ENCODE measurements at regions not wholly inside any gene's neighbourhood (a gene's known extent, or its start where the extent isn't known, plus 50 kb on each side); places are given as distances from the start of the nearest gene placed in this dataset.

- no peak for DNase-seq
These were observed 266.9 kb upstream of the ARID1B start for GRCh38 chr6:156510242-156510641.

- no peak for DNase-seq
These were observed 267.7 kb upstream of the ARID1B start for GRCh38 chr6:156509496-156509895.

GRCh38 chr6:156508923-156509322 is 268.3 kb upstream of the ARID1B start:
- DNase-seq, result no peak

- DNase-seq, result no peak
These were observed 269.1 kb upstream of the ARID1B start for GRCh38 chr6:156508126-156508525.

- DNase-seq, result peak; percentile 1
These were observed 269.5 kb upstream of the ARID1B start for GRCh38 chr6:156507656-156508055.

- DNase-seq, result no peak
These were observed 270.1 kb upstream of the ARID1B start for GRCh38 chr6:156507106-156507505.

GRCh38 chr6:156502969-156503504 is 274.1 kb upstream of the ARID1B start:
- no peak for DNase-seq

- DNase-seq, result no peak
These were observed 279.6 kb upstream of the ARID1B start for GRCh38 chr6:156497618-156498017.

- no peak for DNase-seq
These were observed 289.3 kb upstream of the ARID1B start for GRCh38 chr6:156487877-156488276.

- no peak for DNase-seq
These were observed 292.0 kb upstream of the ARID1B start for GRCh38 chr6:156485150-156485549.

GRCh38 chr6:156474507-156475120 is 302.6 kb upstream of the ARID1B start:
- DNase-seq, result no peak

- DNase-seq, result no peak
These were observed 306.2 kb upstream of the ARID1B start for GRCh38 chr6:156471000-156471399.

- DNase-seq, result no peak
These were observed 312.9 kb upstream of the ARID1B start for GRCh38 chr6:156464100-156464878.

- DNase-seq, result no peak
These were observed 315.5 kb upstream of the ARID1B start for GRCh38 chr6:156461647-156462046.

GRCh38 chr6:156457601-156458000 is 319.6 kb upstream of the ARID1B start:
- DNase-seq, result no peak

GRCh38 chr6:156455847-156456246 is 321.3 kb upstream of the ARID1B start:
- no peak for DNase-seq

- no peak for DNase-seq
These were observed 322.3 kb upstream of the ARID1B start for GRCh38 chr6:156454867-156455266.

- DNase-seq, result no peak
These were observed 325.5 kb upstream of the ARID1B start for GRCh38 chr6:156451726-156452125.

- DNase-seq, result no peak
These were observed 326.1 kb upstream of the ARID1B start for GRCh38 chr6:156451088-156451487.

GRCh38 chr6:156450421-156450820 is 326.8 kb upstream of the ARID1B start:
- DNase-seq, result no peak

GRCh38 chr6:156449569-156449968 is 327.6 kb upstream of the ARID1B start:
- no peak for DNase-seq

- DNase-seq, result no peak
These were observed 328.1 kb upstream of the ARID1B start for GRCh38 chr6:156449128-156449527.

GRCh38 chr6:156448579-156448978 is 328.6 kb upstream of the ARID1B start:
- no peak for DNase-seq

GRCh38 chr6:156440688-156441087 is 336.5 kb upstream of the ARID1B start:
- DNase-seq, result no peak

Measured in HCEC 1CT (cell line).